ENCODE measurements at regions not wholly inside any gene's neighbourhood (a gene's known extent, or its start where the extent isn't known, plus 50 kb on each side); places are given as distances from the start of the nearest gene placed in this dataset.

DNA sequence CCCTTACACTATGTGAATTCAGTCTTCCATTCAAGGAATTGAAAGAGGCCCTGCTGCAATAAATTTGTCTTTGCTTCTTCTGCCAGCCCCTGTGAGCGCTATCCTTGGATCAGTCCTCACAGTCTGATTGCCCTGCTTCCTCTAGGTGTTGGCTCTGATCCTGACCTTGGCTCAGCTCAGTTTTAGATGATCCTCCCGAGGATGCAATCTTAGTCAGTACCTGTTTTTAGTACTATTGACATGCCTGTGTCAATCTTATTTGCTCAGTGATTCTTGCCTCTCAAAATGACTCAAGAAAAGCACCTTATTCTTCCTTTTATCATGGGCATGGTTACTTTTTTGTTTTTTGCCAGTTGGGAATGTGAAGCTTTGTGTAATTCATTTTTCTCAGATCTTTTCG, 101.4 kb upstream of the KCNK1 start:
- H3K4me3 ChIP-seq = no peak overlapping the region
- H3K36me3 ChIP-seq (ENCODE audit: control insufficient read depth in 4 of 4, insufficient read depth in 4 of 4, low read length in 4 of 4) = no peaks in the 10 kb centered on the region
- WGBS, 2 donors = 71 to 85% methylated on average over 3 of the region's 3 CpGs
- no peaks in the 10 kb centered on the region for H3K4me1 ChIP-seq (ENCODE audit: control insufficient read depth in 5 of 5, insufficient read depth in 5 of 5, low read length in 5 of 5)
- no peak for DNase-seq
- peaks cover 0 to under 1% (median 0%) of the 10 kb centered on the region in 4 donors for H3K9me3 ChIP-seq (ENCODE audit: control insufficient read depth in 4 of 4, insufficient read depth in 3 of 4, low read length in 3 of 4)
- ATAC-seq (ENCODE audit: insufficient read depth, low FRiP score) = no peak
- no peak overlapping the region for H3K27ac ChIP-seq (ENCODE audit: low read depth in 1 of 2, low read length in 1 of 2)
- TF ChIP-seq CTCF (IDR thresholded peaks at IDR 0.05; ENCODE audit: control extremely low read depth, extremely low read depth) = no peak
- H3K9ac ChIP-seq (ENCODE audit: insufficient read depth in 1 of 2, low read length in 2 of 2) = no peak overlapping the region
- H3K27me3 ChIP-seq (ENCODE audit: control insufficient read depth in 3 of 3, insufficient read depth in 3 of 3, low read length in 2 of 3) = no peaks in the 10 kb centered on the region

GRCh38 chr1:233513431-233513830, 100.5 kb upstream of the KCNK1 start:
- Histone ChIP-seq H3K27ac (ENCODE audit: low read depth in 1 of 2, low read length in 1 of 2) (no peak overlapping the region), H3K4me1 (ENCODE audit: control insufficient read depth in 5 of 5, insufficient read depth in 5 of 5, low read length in 5 of 5) (no peaks in the 10 kb centered on the region), H3K36me3 (ENCODE audit: control insufficient read depth in 4 of 4, insufficient read depth in 4 of 4, low read length in 4 of 4) (no peaks in the 10 kb centered on the region), H3K9me3 (ENCODE audit: control insufficient read depth in 4 of 4, insufficient read depth in 3 of 4, low read length in 3 of 4) (no peaks in the 10 kb centered on the region), H3K4me3 (no peak overlapping the region), H3K9ac (ENCODE audit: insufficient read depth in 1 of 2, low read length in 2 of 2) (no peak overlapping the region), H3K27me3 (ENCODE audit: control insufficient read depth in 3 of 3, insufficient read depth in 3 of 3, low read length in 2 of 3) (no peaks in the 10 kb centered on the region)
- ATAC-seq (ENCODE audit: insufficient read depth, low FRiP score) (no peak), DNase-seq (peak in 1 of 3 donors; percentile 35)
- TF ChIP-seq CTCF (IDR thresholded peaks at IDR 0.05; ENCODE audit: control extremely low read depth, extremely low read depth) = no peak

DNA sequence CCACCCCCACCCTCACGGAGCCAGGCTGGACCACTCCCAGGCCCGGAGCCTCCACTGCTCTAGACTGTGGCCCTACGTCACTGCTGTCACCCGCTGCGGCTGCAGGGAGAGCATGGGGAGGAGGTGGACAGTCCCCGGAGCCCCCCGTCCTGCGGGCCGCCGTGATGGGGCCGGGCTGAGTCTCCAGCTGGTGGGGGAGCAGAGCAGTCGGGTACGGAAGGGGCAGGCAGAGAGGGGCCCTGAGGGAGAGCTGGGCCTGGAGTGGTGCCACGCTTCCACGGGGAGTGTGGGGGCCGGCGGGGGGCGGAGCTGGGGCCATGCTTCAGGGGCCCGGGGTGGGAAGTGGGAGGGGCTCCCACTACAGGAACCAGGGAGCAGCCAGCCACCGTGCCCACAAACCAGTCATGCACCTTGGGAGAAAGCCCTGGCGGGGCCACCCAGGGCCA, 98.9 kb upstream of the KCNK1 start:
- Histone ChIP-seq H3K27me3 (ENCODE audit: control insufficient read depth in 3 of 3, insufficient read depth in 3 of 3, low read length in 2 of 3) (no peaks in the 10 kb centered on the region), H3K4me3 (no peak overlapping the region), H3K4me1 (ENCODE audit: control insufficient read depth in 5 of 5, insufficient read depth in 5 of 5, low read length in 5 of 5) (no peaks in the 10 kb centered on the region), H3K9me3 (ENCODE audit: control insufficient read depth in 4 of 4, insufficient read depth in 3 of 4, low read length in 3 of 4) (peaks cover 0 to 2% (median 0%) of the 10 kb centered on the region in 4 donors), H3K36me3 (ENCODE audit: control insufficient read depth in 4 of 4, insufficient read depth in 4 of 4, low read length in 4 of 4) (no peaks in the 10 kb centered on the region), H3K27ac (ENCODE audit: low read depth in 1 of 2, low read length in 1 of 2) (no peak overlapping the region), H3K9ac (ENCODE audit: insufficient read depth in 1 of 2, low read length in 2 of 2) (no peak overlapping the region)
- 94% methylated on average over 20 to 21 of the region's 21 CpGs for WGBS, 2 donors
- DNase-seq (no peak), ATAC-seq (ENCODE audit: insufficient read depth, low FRiP score) (no peak)
- TF ChIP-seq CTCF (IDR thresholded peaks at IDR 0.05; ENCODE audit: control extremely low read depth, extremely low read depth) = no peak

GRCh38 chr1:233516732-233517131, 97.2 kb upstream of the KCNK1 start:
- Histone ChIP-seq H3K9ac (ENCODE audit: insufficient read depth in 1 of 2, low read length in 2 of 2) (no peak overlapping the region), H3K27ac (ENCODE audit: low read depth in 1 of 2, low read length in 1 of 2) (no peak overlapping the region), H3K4me3 (no peak overlapping the region), H3K36me3 (ENCODE audit: control insufficient read depth in 4 of 4, insufficient read depth in 4 of 4, low read length in 4 of 4) (no peaks in the 10 kb centered on the region), H3K9me3 (ENCODE audit: control insufficient read depth in 4 of 4, insufficient read depth in 3 of 4, low read length in 3 of 4) (peaks cover 0 to 2% (median 0%) of the 10 kb centered on the region in 4 donors), H3K4me1 (ENCODE audit: control insufficient read depth in 5 of 5, insufficient read depth in 5 of 5, low read length in 5 of 5) (no peaks in the 10 kb centered on the region), H3K27me3 (ENCODE audit: control insufficient read depth in 3 of 3, insufficient read depth in 3 of 3, low read length in 2 of 3) (no peaks in the 10 kb centered on the region)
- TF ChIP-seq CTCF (IDR thresholded peaks at IDR 0.05; ENCODE audit: control extremely low read depth, extremely low read depth) = no peak
- no peak for ATAC-seq (ENCODE audit: insufficient read depth, low FRiP score)
- WGBS, 2 donors = 77 to 80% methylated on average over 9 of the region's 9 CpGs
- no peak for DNase-seq

Measured in lung (tissue), 11 donors.